ENCODE measurements at regions not wholly inside any gene's neighbourhood (a gene's known extent, or its start where the extent isn't known, plus 50 kb on each side); places are given as distances from the start of the nearest gene placed in this dataset.

DNA sequence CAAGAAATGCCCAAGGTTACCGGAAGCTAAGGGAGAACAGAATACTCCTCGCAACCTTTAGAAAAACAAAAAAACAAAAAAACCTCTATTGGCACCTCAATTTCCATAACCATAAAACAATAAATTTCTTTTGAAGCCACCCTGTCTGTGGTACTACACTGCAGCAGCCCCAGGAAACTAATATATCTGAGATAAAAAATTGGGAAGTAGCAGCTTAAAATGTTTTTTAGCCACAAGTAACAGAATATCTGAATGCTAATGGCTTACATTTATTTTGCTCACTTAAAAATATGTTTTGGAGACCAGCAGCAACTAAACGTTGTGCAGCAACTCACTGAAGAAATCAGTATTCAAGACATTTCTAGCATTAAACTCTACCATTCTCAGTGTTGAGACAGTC lies 969.6 kb downstream of the DNAH5 start:
- Mint-ChIP-seq H3K9me3 (no peaks in the 10 kb centered on the region), H3K36me3 (ENCODE audit: insufficient read depth in 1 of 3, low read depth in 3 of 3) (no peaks in the 10 kb centered on the region), H3K4me1 (0 out of 4 replicates have a peak, but pooled peaks cover 0 to 2% of the 10 kb centered on the region in 2 experiments), H3K4me3 (no peak overlapping the region), H3K27ac (no peak overlapping the region), H3K27me3 (ENCODE audit: low read depth) (no peaks in the 10 kb centered on the region)
- Histone ChIP-seq H2AK5ac (ENCODE audit: insufficient read length, low read length) (no peak overlapping the region), H4K8ac (replicated peaks; ENCODE audit: insufficient read length, low read depth, low read length) (no peak overlapping the region), H3K79me1 (ENCODE audit: insufficient read depth, low read depth, low read length, poor library complexity, severe bottlenecking) (no peaks in the 10 kb centered on the region), H4K91ac (ENCODE audit: insufficient read length, low read depth, low read length) (no peak overlapping the region), H2AFZ (ENCODE audit: low read length) (no peak overlapping the region), H2BK20ac (ENCODE audit: low read depth, low read length, poor library complexity, severe bottlenecking) (no peak overlapping the region), H3K4me2 (ENCODE audit: insufficient read depth, insufficient read length, low read length) (no peak overlapping the region), H4K5ac (ENCODE audit: insufficient read length, low read depth, low read length) (no peak overlapping the region), H3K23ac (ENCODE audit: insufficient read length, low read depth, low read length) (no peak overlapping the region), H3K27ac (ENCODE audit: insufficient read length, low read depth, low read length) (no peak overlapping the region), H3K23me2 (ENCODE audit: insufficient read length, low read depth, low read length, poor library complexity, severe bottlenecking) (no peaks in the 10 kb centered on the region), H3K18ac (ENCODE audit: insufficient read length, low read depth, low read length) (no peak overlapping the region), H3K79me2 (ENCODE audit: insufficient read depth, low read length) (no peaks in the 10 kb centered on the region), H3T11ph (ENCODE audit: low read length) (no peak overlapping the region), H3K4me1 (ENCODE audit: insufficient read depth, low read length) (no peaks in the 10 kb centered on the region), H3K9me3 (ENCODE audit: control insufficient read depth, low read depth, low read length) (no peaks in the 10 kb centered on the region), H2BK15ac (ENCODE audit: low read depth, low read length) (no peak overlapping the region), H2BK120ac (ENCODE audit: low read depth, low read length, poor library complexity, severe bottlenecking) (no peak overlapping the region), H3K56ac (ENCODE audit: insufficient read length, low read depth, low read length) (no peak overlapping the region), H2BK5ac (ENCODE audit: insufficient read length, low read length) (no peak overlapping the region), H2BK12ac (ENCODE audit: insufficient read length, low read depth, low read length) (no peak overlapping the region), H3K9ac (ENCODE audit: extremely low read depth, insufficient read length, low read length) (no peak overlapping the region), H4K20me1 (ENCODE audit: control insufficient read depth, insufficient read depth, insufficient read length) (no peaks in the 10 kb centered on the region), H3K4ac (ENCODE audit: low read depth, low read length) (no peak overlapping the region), H3K27me3 (ENCODE audit: insufficient read depth, low read length) (no peaks in the 10 kb centered on the region), H3K14ac (ENCODE audit: insufficient read depth, low read length) (no peak overlapping the region)
- TF ChIP-seq, protein P1, sequence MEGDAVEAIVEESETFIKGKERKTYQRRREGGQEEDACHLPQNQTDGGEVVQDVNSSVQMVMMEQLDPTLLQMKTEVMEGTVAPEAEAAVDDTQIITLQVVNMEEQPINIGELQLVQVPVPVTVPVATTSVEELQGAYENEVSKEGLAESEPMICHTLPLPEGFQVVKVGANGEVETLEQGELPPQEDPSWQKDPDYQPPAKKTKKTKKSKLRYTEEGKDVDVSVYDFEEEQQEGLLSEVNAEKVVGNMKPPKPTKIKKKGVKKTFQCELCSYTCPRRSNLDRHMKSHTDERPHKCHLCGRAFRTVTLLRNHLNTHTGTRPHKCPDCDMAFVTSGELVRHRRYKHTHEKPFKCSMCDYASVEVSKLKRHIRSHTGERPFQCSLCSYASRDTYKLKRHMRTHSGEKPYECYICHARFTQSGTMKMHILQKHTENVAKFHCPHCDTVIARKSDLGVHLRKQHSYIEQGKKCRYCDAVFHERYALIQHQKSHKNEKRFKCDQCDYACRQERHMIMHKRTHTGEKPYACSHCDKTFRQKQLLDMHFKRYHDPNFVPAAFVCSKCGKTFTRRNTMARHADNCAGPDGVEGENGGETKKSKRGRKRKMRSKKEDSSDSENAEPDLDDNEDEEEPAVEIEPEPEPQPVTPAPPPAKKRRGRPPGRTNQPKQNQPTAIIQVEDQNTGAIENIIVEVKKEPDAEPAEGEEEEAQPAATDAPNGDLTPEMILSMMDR (conservative IDR thresholded peaks at IDR 0.05): no peak
- DNase-seq: no peak
- no CpG with 5 or more reads among the region's 3 CpGs for WGBS (ENCODE audit: extremely low coverage, insufficient read length, low lambda C conversion rate)
